Panc1 (cell line): ENCODE measurements at regions not wholly inside any gene's neighbourhood (a gene's known extent, or its start where the extent isn't known, plus 50 kb on each side); places are given as distances from the start of the nearest gene placed in this dataset.

Experiments
- ATAC-seq: fragments of 200-7000 bp; cut with Tn5 transposase; 2 replicates; pipeline ENCODE4 v1.9.1; 2020; ENCODE audit warnings: mild to moderate bottlenecking, moderate library complexity
- BruUV-seq: library from RNA; stranded (reverse); fragments of 400-500 nt; replicated peaks from 2 replicates; lab custom pipeline; 2021; lab: Mats Ljungman, UMichigan
- CTCF ChIA-PET: fragments of 300-600 bp; sonication (Branson Sonifier 250); formaldehyde crosslinking; loops from one replicate; lab custom pipeline; 2022; ENCODE audit warnings: antibody characterized with exemption; lab: Charles Lee
- POLR2A ChIA-PET: fragments of 300-600 bp; sonication (Branson Sonifier 250); formaldehyde crosslinking; loops from one replicate; lab custom pipeline; 2022; ENCODE audit warnings: antibody characterized with exemption; lab: Charles Lee
- DNase-seq: peaks from one replicate; pipeline ENCODE4 v3.0.0-alpha.2; 2010; ENCODE audit warnings: low read depth, low spot score
- H3K27ac ChIP-seq: 2 replicates; pipeline ENCODE4 v1.5.1; 2011; ENCODE audit warnings: mild to moderate bottlenecking, low read length, inconsistent platforms
- H3K27me3 ChIP-seq: fragments of 200-500 bp; sonication (Bioruptor generic); 2 replicates; pipeline ENCODE4 v1.6.0; 2014; ENCODE audit warnings: low read length, inconsistent platforms; ENCODE audit not compliant: control insufficient read depth, insufficient read depth
- H3K36me3 ChIP-seq: fragments of 200-500 bp; sonication (Bioruptor generic); 2 replicates; pipeline ENCODE4 v1.5.1; 2014; ENCODE audit warnings: inconsistent platforms, mild to moderate bottlenecking, low read length, moderate library complexity; ENCODE audit not compliant: control insufficient read depth, insufficient read depth
- H3K4me1 ChIP-seq: 2 replicates; pipeline ENCODE4 v1.5.1; 2011; ENCODE audit warnings: inconsistent platforms, mild to moderate bottlenecking, low read length, moderate library complexity; ENCODE audit not compliant: control insufficient read depth, insufficient read depth
- H3K4me3 ChIP-seq, 2 experiments: 2 replicates each; pipeline ENCODE4 v1.5.1; 2011 to 2012; ENCODE audit warnings: low read depth in 2 of 2, low read length in 2 of 2, mild to moderate bottlenecking in 2 of 2, inconsistent platforms in 1 of 2, moderate library complexity in 1 of 2
- H3K9me3 ChIP-seq: fragments of 200-500 bp; sonication (Bioruptor generic); 2 replicates; pipeline ENCODE4 v1.5.1; 2014; ENCODE audit warnings: low read depth, mild to moderate bottlenecking, inconsistent platforms, low read length, moderate library complexity; ENCODE audit not compliant: control insufficient read depth, insufficient read depth
- CTCF ChIP-seq: fragments of 450-650 bp; IDR thresholded peaks from 2 replicates; pipeline ENCODE4 v1.5.1; 2017; ENCODE audit warnings: mild to moderate bottlenecking
- POLR2AphosphoS5 ChIP-seq: IDR thresholded peaks from 2 replicates; pipeline ENCODE4 v1.6.1; 2012; ENCODE audit warnings: mild to moderate bottlenecking, low read depth, low read length, moderate library complexity
- REST ChIP-seq, 2 experiments: IDR thresholded peaks; 2 replicates each; pipeline ENCODE4 v1.6.1; 2011 to 2012; ENCODE audit warnings: low read depth in 2 of 2, control low read depth in 1 of 2, low read length in 1 of 2, mild to moderate bottlenecking in 1 of 2, moderate library complexity in 1 of 2; ENCODE audit not compliant: insufficient read depth in 1 of 2
- SIN3A ChIP-seq: IDR thresholded peaks from 2 replicates; pipeline ENCODE4 v1.6.1; 2012; ENCODE audit warnings: low read depth, mild to moderate bottlenecking, low read length, moderate library complexity, borderline replicate concordance; ENCODE audit not compliant: insufficient read depth
- TCF7L2 ChIP-seq: IDR thresholded peaks from 2 replicates; pipeline ENCODE4 v1.6.1; 2011; ENCODE audit warnings: mild to moderate bottlenecking, low read depth, low read length, inconsistent platforms
- in situ Hi-C: cut with HindIII; loops from 2 replicates; pipeline ENCODE4 v1.10.0; 2016; ENCODE audit warnings: low sequenced_read_pairs, low pct_unique_long_range_greater_than_20kb
- intact Hi-C: fragments of 100-400 bp; cut with micrococcal nuclease; formaldehyde crosslinking; loops from one replicate; pipeline ENCODE4 v1.10.0; 2022; ENCODE audit not compliant: unreplicated experiment

GRCh38 chr3:106540743-106541142, 671.9 kb upstream of the CBLB start:
- Histone ChIP-seq H3K36me3 (no peaks in the 10 kb centered on the region), H3K27me3 (no peaks in the 10 kb centered on the region), H3K27ac (no peak overlapping the region), H3K4me1 (no peaks in the 10 kb centered on the region), H3K9me3 (peaks cover 3% of the 10 kb centered on the region; the same call in 1 of the 2 replicates), H3K4me3 (no peak overlapping the region)
- ATAC-seq (no peak), DNase-seq (no peak)
- no peak; the same call in none of the 2 replicates for TF ChIP-seq CTCF
- no peak for TF ChIP-seq SIN3A
- no peak for TF ChIP-seq REST (IDR thresholded peaks at IDR 0.05; ENCODE audit: insufficient read depth in 1 of 2, low read depth in 2 of 2, low read length in 1 of 2)
- TF ChIP-seq TCF7L2: no peak
- TF ChIP-seq POLR2AphosphoS5: no peak
- in situ Hi-C loops (no loop called here), intact Hi-C loops (no loop called here)
- CTCF ChIA-PET: no interaction called here
- POLR2A ChIA-PET: no interaction called here
- BruUV-seq: no TSS peak

- TF ChIP-seq TCF7L2 (no peak), REST (IDR thresholded peaks at IDR 0.05; ENCODE audit: insufficient read depth in 1 of 2, low read depth in 2 of 2, low read length in 1 of 2) (no peak), POLR2AphosphoS5 (no peak), CTCF (no peak), SIN3A (no peak)
- no TSS peak for BruUV-seq
- CTCF ChIA-PET: no interaction called here
- H3K4me3 ChIP-seq: no peak overlapping the region
- no peak for ATAC-seq
- no peaks in the 10 kb centered on the region for H3K27me3 ChIP-seq
- H3K27ac ChIP-seq: no peak overlapping the region
- intact Hi-C loops (no loop called here), in situ Hi-C loops (no loop called here)
- DNase-seq: no peak
- POLR2A ChIA-PET: no interaction called here
- no peaks in the 10 kb centered on the region for H3K4me1 ChIP-seq
- peaks cover 9% of the 10 kb centered on the region; the same call in 1 of the 2 replicates for H3K9me3 ChIP-seq
- no peaks in the 10 kb centered on the region for H3K36me3 ChIP-seq
Measured at GRCh38 chr3:106542101-106542769, 673.4 kb upstream of the CBLB start.
